ENCODE measurements at regions not wholly inside any gene's neighbourhood (a gene's known extent, or its start where the extent isn't known, plus 50 kb on each side); places are given as distances from the start of the nearest gene placed in this dataset.
"Not testable (repeated sequence)": the region's sequence is repeated elsewhere in the genome, so short reads cannot be mapped to it uniquely, and the experiment has no call there.

DNA sequence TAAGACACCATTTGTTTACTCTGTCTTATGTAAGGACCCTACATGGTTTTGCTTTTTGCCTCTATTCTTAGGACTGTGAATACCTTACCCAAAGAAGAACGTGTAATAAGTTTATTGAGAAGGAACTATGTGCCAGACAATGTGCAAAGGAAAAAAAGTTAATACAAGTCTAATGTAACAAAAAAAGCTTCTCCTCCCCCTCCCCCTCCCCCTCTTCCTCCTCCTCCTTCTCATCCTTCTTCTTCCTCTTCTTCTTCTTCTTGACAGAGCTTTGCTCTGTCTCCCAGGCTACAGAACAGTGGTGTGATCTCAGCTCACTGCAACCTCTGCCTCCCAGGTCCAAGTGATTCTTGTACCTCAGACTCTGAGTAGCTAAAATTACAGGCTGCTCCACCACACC lies 50.9 kb upstream of the MITF start:
- no peak for DNase-seq

DNA sequence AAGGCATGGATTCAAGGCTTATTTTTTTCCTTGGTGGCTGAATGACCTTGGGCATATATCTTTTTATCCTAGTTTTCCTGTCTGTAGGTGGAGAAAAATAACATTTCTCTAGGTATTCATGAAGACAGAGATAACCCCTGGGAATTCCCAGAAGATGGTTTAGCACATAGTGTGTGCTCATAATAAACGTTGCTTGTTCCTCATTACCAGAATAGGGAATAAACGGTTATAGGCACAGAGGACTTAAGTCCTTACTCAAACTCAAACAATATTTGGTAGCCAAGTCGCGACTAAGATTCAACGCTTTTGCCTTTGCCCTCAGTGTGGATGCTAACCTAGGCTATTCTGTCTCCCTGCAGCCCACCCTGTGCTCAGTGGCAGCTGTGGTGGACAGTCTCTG lies 51.6 kb upstream of the MITF start:
- no peak for DNase-seq

DNA sequence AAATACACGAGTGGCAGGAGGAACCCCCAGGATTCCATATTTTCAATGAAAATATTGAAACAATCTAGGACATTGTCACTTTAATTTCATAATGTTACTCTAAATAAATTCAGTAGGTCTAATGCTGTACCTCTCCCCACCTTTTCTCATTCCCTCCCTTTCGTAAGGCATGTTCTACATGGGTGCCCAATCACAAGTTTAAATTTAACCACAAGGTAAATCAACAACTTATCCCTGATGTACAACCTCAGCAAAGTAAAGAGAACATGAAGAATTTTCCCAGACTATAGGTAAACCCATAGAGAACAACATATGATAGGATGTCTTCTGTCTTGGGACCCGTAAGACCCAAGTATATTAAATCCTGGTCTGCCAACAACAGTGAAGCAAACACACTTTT lies 53.2 kb upstream of the MITF start:
- no peak for DNase-seq

DNA sequence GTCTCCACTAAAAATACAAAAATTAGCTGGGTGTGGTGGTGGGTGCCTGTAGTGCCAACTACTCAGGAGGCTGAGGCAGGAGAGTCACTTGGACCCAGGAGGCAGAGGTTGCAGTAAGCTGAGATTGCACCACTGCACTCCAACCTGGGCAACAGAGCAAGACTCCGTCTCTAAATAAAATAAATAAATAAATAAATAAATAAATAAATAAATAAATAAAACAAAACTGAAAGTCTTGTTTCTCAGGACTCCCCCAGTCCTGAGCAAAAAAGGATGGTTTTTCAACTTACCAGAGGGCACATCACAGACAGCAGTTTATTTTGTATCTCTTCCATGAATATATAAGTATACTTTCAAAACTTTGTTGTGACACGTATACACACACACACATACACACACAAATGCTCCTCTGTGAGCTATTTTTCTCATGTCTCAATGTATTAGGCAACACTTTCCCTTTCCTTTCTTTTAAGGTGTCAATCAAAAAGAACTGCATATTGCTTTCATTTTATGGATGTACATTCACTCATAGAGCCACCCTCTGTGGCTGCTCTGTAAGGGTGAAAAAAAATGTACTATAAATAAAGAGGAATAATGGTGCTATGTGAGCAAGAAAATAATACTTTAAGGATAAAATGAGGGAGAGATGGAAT lies 54.8 kb upstream of the MITF start:
- DNase-seq: no peak

DNA sequence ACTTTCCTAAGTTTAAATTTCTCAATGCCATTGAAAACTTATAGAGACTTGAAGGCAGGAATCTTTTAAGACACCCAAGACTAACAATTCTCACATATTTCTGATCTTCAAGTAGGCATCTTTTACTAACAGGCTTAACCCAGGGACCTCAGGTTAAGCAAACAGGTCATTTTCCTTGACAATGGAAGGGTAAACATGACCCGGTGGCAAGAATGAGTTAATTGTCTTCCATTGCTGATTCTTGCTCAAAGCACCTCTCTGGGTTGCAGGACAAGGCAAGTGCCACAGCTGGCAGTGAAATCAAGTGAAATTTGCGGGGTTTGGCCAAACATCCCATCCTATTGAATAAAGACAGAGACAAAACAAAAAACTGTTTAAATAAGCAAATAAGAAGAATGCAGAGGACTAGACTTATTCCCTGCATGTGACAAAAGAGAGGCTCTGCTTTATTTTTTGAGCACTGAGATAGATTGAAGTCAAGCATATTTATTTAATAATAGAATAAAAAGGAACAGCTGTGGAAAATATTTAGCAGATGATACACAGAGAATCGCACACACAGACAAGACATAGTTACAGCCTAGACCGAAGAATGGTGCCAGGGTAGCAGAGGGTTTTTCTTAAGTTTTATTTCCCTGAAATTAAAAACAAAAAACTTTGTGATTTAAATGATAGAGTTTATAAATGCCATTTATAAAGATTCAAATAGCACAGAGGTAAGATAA lies 56.0 kb upstream of the MITF start:
- no peak for DNase-seq

DNA sequence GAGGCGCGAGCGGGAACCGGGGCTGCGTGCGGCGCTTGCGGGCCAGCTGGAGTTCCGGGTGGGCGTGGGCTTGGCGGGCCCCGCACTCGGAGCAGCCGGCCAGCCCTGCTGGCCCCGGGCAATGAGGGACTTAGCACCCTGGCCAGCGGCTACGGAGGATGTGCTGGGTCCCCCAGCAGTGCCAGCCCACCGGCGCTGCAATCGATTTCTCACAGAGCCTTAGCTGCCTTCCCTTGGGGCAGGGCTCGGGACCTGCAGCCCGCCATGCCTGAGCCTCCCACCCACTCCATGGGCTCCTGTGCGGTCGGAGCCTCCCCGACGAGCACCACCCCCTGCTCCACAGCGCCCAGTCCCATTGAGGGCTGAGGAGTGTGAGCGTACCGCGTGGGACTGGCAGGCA lies 61.8 kb upstream of the MITF start:
- not testable (repeated sequence) for DNase-seq

DNA sequence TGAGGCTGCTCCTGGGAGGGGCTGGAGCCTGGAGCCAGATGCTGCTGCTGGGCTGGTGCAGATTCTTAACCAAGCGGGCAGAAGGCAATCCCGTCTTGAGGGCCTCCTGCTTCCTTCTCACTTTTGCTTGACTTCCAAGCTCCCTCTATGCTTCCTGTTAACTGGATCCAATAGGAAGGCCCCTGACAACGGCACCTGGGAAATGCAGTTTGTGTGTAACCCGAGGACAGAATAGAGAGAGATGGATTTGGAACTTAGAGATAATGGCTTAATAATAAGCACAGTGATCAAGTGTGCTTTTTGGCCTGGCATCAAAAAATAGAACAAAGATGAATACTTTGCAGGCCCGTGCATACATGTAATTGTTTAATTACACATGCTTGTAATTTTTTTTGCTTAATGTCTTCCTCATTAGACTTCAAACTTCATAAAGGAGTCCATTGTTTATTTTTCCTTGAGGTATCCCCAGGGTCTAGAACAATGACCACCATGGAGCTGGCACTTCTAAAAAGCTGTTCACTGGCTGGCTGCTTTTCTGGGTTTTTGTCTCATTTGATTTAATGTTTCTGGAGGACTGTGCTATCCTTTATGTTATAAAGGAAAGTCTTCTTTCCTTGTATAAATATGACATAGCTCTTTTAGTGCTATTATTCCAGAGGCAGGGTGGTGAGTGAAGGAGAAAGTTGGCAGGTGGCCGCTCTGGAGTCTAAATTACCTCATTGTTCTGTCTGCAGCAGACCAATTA lies 63.3 kb upstream of the MITF start:
- DNase-seq: no peak

DNA sequence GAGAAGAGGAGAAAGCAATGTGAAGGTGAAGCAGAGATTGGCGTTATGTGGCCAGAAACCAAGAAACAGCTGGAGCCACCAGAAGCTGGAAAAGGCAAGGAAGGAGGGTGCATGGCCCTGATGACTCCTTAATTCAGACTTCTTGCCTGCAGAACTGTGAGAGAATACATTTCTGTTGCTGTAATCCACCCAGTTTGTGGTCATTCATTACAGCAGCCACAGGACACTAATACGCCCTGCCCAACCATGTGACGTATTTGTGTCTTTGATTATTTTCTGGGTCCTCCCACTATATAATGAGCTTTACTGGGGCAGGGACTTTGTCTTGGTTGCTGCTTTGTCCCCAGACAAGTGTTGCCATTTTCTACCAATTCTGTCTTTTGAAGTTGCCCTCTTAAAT lies 64.5 kb upstream of the MITF start:
- DNase-seq: no peak

DNA sequence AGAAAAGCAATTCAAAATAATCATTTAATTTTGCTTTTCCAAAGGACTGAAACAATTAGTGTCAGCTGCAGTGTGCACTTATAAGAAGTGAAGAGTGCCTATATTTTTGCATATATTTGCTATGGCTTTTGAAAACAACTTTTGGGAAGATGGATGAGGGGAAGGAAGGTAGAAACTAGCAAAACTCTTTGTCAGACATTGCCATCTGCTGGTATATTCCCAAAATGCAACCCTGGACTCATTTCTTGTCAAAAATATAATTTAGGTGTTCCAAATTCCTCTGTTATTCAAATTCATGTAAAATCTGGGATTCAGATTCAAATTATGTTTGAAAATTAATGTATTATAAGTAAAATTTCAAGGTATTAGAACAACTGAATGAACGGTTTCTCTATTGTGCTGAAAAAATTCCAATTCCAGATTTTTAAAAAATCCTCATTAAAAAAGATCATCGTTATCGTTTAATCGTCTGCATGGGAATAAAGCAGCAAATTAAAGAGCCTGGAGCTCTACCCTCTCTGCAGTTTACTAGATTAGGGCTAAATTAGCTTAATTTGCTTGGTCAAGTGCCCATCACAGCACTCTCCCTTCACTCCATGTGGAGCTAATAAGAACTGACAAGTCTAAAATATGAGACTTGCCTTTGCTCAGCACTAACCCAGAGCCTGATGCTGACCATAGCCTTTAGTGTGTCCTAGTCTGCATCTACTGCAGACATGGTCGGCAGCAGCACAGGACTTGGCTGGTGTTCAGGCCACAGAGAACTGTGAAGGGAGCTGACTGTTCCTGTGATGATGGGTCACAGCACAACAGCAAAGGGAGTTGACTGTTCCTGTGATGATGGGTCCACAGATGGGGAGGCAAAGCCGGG lies 67.9 kb upstream of the MITF start:
- DNase-seq: peak; percentile 35

DNA sequence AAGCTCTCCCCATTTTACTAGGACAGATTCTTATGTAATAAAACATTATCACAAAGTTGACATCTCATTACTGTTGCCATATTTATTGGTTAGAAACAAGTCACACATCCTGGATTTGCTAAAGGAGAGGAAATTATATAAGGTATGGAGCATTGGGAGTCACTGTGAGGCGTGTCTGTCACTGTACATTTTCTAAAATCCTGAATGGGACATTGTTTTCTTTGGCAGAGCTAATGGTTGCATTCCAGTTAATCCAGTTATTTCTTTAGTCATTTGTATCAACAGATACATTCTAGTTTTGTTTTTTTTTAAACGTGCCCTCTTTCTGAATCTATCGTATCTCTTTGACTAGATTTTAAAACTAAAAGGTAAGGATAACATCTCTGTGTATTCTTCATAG lies 70.2 kb upstream of the MITF start:
- no peak for DNase-seq

DNA sequence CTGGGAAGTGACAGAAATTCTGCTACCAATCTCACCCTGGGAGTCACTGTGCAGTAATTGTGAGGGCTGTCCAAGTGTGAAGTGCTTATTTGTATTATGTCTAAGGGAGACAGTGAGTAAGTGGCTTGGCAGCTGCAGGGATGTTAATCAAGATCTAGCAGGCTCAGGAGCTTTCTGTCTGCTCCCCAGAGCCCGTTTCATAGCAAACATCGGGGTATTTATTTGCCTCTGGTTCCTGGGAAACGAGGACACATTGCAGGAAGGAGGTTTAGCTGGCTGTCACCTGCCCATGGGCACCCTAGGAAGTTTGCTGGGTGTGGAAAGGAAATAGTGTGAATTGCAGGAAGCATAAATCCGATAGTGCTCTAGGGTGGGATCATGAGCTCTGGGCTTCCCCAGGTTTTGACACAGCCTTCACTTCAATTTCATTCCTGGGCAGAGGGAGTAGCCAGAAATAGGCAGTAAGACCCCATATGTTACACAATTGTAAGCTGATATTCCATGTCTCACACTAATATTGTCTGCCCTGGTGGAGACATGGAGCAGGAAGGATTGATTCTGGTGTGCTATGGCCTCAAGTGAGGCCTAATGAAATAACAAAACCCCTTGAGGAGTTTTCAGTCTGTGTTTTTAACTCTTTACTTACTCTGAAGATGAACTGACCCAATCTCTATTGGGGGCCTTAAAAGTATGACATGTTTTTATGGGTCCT lies 74.1 kb upstream of the MITF start:
- no peak for DNase-seq

DNA sequence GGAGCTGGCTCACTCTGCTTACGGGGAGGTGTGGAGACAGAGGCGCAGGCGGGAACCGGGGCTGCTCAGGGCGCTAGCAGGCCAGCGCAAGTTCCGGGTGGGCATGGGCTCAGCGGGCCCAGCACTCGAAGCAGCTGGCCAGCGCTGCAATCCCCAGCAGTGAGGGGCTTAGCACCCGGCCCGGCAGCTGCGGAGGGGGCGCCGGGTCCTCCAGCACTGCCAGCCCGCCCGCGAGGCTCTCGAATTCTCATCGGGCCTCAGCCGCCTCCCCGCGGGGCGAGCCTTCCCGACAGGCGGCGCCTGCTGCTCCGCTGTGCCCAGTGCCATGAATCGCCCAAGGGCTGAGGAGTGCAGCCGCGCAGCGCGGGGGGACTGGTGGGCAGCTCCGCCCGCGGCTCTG lies 78.6 kb upstream of the MITF start:
- DNase-seq: no peak

DNA sequence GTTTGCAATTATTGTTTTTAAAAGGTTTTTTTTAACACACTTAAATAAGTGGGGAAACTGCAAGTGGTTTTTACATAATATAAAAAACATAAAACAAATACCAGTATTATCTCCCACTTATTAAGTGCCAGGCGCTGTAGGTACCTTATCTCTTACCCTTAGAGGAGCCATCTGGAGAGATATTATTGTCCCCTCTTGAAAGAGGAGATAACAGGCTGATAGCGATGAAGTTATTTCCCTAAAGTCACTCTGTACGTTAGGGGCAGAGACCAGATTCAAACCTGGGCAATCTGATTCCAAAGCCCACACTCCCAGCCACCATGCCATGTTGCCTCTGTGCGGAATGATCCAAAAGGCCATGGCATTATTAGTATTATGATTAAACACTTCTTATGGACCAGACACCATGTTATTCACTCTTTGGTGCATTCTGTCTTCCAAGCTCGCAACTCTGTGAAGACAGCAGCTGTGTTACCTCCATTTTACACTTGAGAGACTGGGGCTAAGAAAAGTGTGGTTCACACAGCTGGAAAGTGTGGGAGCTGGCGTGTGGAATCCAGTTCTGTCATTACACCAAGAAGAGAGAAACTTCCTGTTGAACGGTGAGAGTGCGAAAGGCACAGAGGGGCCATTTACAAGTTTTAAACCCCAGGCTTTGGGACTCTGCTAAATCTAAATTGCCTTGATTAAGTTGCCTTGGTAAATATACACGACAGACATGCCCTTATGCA lies 79.9 kb upstream of the MITF start:
- DNase-seq: no peak

DNA sequence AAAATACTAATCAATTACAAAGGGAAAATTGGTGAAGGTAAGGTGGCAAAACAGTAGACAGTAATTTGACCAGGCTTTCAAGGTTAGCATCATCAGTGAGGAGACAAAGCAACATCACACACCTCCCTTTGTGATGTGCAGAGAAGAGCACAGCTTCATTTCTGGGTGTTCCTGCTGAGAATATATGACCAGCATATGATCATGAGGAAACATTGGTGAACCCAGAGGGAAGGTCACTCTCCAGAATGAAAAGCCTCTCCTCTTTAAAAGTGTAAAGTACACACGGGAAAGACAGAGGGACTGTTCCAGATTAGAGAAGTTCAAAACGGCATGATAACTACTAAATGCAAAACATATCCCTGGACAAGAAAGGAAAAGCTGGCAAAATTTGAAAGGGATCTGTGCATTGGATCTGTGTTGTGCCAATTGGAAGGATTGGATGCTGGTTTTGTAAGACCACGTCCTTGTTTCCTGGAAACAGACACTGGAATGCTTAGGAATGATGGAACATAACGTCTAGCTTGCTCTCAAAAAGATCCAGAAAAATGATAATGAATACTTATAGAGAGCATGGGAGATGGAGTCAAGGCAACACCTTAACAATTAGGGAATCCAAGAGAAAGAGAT lies 80.6 kb upstream of the MITF start:
- no peak for DNase-seq

DNA sequence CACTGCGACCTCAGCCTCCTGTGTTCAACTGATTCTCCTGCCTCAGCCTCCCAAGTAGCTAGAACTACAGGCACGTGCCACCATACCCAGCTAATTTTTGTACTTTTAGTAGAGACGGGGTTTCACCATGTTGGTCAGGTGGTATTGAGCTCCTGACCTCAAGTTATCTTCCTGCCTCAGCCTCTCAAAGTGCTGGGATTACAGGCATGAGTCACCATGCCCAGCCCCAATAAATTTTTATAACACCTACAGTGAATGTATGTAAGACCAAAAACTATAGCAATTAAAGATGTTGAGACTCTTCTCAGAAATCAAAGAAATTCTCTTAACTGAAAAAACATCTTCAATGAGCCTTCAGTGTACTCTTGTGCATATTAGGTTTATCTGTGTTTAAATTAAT lies 82.2 kb upstream of the MITF start:
- not testable (repeated sequence) for DNase-seq

DNA sequence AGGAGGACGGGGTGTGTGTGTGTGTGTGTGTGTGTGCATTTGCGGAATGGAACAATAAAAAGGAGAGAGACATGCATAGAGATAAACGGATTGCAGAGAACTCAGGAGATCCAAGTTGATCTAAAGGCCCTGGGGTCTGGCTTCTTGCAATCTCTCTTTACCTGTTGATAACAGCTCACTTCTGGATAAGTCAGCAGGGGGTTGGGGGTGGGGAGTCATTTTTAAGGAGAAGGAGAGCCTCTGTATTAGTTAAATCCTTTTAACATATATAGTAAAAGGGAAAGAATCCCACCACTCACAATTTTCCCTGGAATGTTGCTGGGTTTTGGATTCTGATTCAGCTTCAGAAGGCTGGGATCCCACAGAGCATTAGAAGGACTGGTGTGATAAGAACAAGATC lies 87.5 kb upstream of the MITF start:
- no peak for DNase-seq

DNA sequence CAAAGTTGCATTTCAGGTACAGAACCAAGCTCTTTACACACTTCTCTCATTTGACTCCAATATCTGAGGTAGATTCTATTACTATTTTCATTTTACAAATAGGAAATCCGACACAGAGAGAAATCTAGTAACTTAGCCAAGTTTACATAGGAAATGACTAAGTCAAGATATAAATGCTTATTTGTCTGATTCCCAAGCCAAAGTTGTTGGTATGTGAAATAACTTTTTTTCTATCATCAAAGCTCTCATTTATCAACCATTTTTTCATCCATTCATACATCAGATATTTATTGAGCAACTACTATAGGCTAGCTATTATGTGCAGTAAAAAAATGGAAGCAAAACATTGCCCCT lies 89.2 kb upstream of the MITF start:
- DNase-seq: no peak

DNA sequence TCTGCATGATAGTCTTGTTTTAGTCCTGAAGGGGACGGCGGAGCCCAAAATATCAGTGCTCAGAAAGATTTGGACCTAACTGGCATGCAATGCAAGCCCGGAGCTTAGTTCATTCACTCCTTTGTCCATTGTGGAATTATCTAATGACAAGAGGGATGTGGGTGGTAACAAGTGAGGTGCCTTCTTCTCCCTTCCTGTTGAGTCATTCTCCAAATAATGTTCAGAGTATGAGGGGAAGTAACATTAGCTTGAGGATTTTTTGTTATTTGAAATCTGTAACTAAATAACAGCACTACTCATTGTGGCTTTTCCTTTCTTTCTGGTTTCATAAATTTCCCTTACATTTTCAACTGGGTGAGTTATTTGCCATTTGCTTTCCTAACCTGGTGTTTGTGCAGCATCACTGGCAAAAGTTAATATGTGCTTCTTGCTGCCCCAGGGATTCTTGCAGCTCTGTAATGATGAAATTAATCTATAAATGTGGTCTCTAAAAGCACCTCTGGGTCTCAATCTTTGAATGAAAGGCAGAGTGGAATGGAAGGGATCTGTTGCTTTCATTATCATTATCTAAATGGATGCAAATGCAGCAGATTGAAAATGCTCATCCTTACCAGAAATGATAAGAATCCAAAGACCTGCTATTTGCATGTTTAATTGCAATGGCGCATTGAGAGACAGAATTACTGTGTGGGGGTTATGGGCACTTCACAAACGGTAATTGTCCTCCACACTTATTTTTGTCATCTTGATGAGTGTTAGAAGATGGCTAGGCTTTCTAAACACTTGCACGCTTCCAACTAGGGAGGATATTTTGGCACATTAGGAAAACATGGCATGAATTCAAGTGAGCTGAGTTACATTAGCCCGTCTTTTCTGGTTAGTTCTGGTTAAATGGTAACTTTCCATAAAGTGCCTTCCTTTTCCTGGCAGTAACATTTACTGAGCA lies 89.9 kb upstream of the MITF start:
- DNase-seq: no peak

DNA sequence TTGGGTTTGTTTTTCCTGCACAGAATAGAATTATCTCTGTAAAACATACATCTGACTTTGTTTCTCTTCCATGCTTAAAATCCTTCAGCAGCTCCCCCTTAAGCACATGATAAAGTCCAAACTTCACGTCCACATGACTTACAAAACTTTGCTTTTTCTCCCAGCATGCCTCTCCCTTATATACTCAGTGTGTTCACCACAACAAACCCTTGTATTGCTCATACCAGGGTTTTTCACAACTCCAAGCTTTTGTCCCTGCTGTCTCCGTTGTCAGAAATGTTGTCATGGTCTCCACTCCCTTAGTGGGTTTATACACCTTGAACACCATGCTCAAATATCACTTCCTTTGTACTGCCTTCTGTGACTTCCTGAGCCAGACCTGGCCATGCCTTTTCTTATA lies 91.1 kb upstream of the MITF start:
- DNase-seq: no peak

DNA sequence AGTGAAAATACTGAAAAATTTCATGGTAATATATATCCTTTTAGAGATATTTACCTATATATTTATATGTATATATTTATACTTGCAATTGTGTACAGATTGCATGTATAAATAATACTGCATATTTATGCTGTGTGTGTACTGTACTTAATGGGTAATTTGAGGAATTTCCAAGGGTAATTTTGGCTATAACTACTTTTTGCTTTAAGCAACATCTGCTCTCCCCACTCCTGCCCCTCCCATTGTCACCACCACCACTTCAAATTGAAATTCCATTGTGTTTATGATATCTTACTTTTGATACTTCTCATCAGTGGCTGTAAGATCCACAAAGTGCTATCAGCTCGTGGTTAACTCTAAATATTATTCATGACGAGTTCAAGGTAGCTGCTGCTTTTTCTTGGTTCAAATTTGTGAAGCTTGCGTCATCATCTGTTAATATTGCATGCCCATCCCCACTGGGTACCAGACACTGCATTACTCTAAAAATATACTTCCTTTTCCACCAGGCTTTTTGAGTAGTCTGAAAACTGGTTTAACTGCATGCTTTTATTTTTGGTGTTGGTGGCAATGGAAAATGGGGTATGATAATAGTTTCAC lies 91.7 kb upstream of the MITF start:
- DNase-seq: no peak
